ENCODE measurements at regions not wholly inside any gene's neighbourhood (a gene's known extent, or its start where the extent isn't known, plus 50 kb on each side); places are given as distances from the start of the nearest gene placed in this dataset.

DNA sequence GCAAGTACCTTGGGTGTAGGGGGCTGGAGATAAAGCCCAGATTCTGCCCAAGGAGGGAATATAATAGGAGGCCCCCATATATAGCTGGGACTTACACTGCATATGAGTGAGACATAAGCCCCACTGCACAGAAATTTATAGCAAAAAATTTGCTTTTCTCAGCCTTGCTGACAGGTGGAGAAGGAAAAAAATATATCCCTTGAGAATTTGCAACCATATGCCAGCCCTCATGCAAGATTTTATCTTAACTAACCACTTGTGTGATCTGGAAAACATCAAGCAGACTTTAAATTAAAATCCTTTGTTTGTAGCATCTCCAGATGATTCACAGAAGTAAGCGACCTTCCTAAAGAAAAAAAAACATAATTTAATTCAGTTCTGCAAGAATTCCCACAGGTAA is 288.2 kb downstream of the BCL2 start:
- TF ChIP-seq EZH2phosphoT487 (IDR thresholded peaks at IDR 0.05; ENCODE audit: borderline replicate concordance, low read depth, low read length) = no peak
- TF ChIP-seq, protein P1, sequence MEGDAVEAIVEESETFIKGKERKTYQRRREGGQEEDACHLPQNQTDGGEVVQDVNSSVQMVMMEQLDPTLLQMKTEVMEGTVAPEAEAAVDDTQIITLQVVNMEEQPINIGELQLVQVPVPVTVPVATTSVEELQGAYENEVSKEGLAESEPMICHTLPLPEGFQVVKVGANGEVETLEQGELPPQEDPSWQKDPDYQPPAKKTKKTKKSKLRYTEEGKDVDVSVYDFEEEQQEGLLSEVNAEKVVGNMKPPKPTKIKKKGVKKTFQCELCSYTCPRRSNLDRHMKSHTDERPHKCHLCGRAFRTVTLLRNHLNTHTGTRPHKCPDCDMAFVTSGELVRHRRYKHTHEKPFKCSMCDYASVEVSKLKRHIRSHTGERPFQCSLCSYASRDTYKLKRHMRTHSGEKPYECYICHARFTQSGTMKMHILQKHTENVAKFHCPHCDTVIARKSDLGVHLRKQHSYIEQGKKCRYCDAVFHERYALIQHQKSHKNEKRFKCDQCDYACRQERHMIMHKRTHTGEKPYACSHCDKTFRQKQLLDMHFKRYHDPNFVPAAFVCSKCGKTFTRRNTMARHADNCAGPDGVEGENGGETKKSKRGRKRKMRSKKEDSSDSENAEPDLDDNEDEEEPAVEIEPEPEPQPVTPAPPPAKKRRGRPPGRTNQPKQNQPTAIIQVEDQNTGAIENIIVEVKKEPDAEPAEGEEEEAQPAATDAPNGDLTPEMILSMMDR (conservative IDR thresholded peaks at IDR 0.05; ENCODE audit: low read length) = no peak
- ChIA-PET CTCF (ENCODE audit: unreplicated experiment) (no interaction called here), POLR2A (interaction anchor here (0.6 to 0.7 kb wide), 2 partner anchors 27 to 546 kb away, joined by 4 read pairs; no protein-coding TSS in a partner anchor)
- H3K9me2 ChIP-seq (ENCODE audit: insufficient read depth, low read length) = no peaks in the 10 kb centered on the region
- no peak for DNase-seq (ENCODE audit: low spot score)
- H3K4me2 ChIP-seq (ENCODE audit: low read length) = no peak overlapping the region
- no peaks in the 10 kb centered on the region for H3K9me3 ChIP-seq (ENCODE audit: low read length)
- no peak overlapping the region for H3K4me3 ChIP-seq (ENCODE audit: low read depth, low read length, poor library complexity, severe bottlenecking)
- no peaks in the 10 kb centered on the region for H4K20me1 ChIP-seq (ENCODE audit: insufficient read depth, low read length)
- H3K4me1 ChIP-seq (ENCODE audit: insufficient read depth, low read length, poor library complexity, severe bottlenecking) = no peaks in the 10 kb centered on the region
- H2AFZ ChIP-seq (ENCODE audit: low read length) = no peak overlapping the region
- BruUV-seq (replicated peaks) = no TSS peak
- no peak overlapping the region for H3K27ac ChIP-seq (ENCODE audit: low read depth, low read length, poor library complexity, severe bottlenecking)
- intact Hi-C loops (cut with micrococcal nuclease; ENCODE audit: unreplicated experiment) = no loop called here
- no peaks in the 10 kb centered on the region for H3K79me2 ChIP-seq (ENCODE audit: insufficient read depth, low read depth, low read length)
- H3K36me3 ChIP-seq (ENCODE audit: insufficient read depth, low read length) = no peaks in the 10 kb centered on the region

All from OCI-LY7 (cell line).